ENCODE measurements at regions not wholly inside any gene's neighbourhood (a gene's known extent, or its start where the extent isn't known, plus 50 kb on each side); places are given as distances from the start of the nearest gene placed in this dataset.

DNA sequence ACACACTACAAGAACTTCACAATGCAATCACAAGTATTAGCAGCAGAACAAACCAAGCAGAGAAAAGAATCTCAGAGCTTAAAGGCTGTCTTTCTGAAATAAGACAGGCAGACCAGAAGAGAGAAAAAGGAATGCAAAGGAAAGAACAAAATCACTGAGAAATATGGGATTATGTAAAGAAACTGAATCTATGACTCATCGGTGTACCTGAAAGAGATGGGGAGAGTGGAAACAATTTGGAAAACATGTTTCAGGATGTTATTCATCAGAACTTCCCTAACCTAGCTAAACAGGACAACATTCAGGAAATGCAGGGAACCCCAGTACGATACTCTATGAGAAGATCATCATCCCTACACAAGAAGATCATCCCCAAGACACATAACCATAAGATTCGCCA lies 499.0 kb upstream of the CHAC2 start:
- no peaks in the 10 kb centered on the region for H3K9me3 ChIP-seq (ENCODE audit: control insufficient read depth, low read depth, low read length)
- TF ChIP-seq EZH2 (IDR thresholded peaks at IDR 0.05; ENCODE audit: low read length) (no peak), CTCF (optimal IDR thresholded peaks at IDR 0.05 in 1 of 3, IDR thresholded peaks at IDR 0.05 in 1 of 3, conservative IDR thresholded peaks at IDR 0.05 in 1 of 3; ENCODE audit: extremely low read depth in 1 of 3, insufficient read depth in 2 of 3, low read length in 3 of 3) (no peak)
- H3K27me3 ChIP-seq (ENCODE audit: control insufficient read depth, extremely low read depth, insufficient read depth, low read length), result no peaks in the 10 kb centered on the region
- dilution Hi-C loops (cut with MboI; ENCODE audit: extremely low pct_ligation_motif_present, low sequenced_read_pairs), result no loop called here
- FAIRE-seq, result peak; percentile 51
- H3K4me3 ChIP-seq (ENCODE audit: control insufficient read depth in 2 of 3, extremely low read depth in 1 of 3, insufficient read depth in 2 of 3, low read depth in 1 of 3, low read length in 3 of 3), result no peak overlapping the region
- no peak overlapping the region for H3K27ac ChIP-seq (ENCODE audit: control insufficient read depth, insufficient read depth, low read length)
- no peaks in the 10 kb centered on the region for H3K9me1 ChIP-seq (ENCODE audit: control insufficient read depth, extremely low read depth, insufficient read depth, low read length)
- H3K36me3 ChIP-seq (ENCODE audit: control insufficient read depth in 2 of 2, extremely low read depth in 1 of 2, insufficient read depth in 2 of 2, low read length in 2 of 2), result no peaks in the 10 kb centered on the region
- no peak for DNase-seq (ENCODE audit: low read depth, low spot score)
- no peaks in the 10 kb centered on the region for H3K79me2 ChIP-seq (ENCODE audit: control insufficient read depth, insufficient read depth, low read length)
- no peaks in the 10 kb centered on the region for H4K20me1 ChIP-seq (ENCODE audit: control insufficient read depth, extremely low read depth, insufficient read depth, low read length)
- no peak overlapping the region for H3K9ac ChIP-seq (ENCODE audit: control insufficient read depth, extremely low read depth, insufficient read depth, low read length)
- no peak overlapping the region for H3K4me2 ChIP-seq (ENCODE audit: control insufficient read depth, extremely low read depth, insufficient read depth, low read depth, low read length)
- no peaks in the 10 kb centered on the region for H3K4me1 ChIP-seq (ENCODE audit: control insufficient read depth, extremely low read depth, insufficient read depth, low read length)
- H2AFZ ChIP-seq (ENCODE audit: control insufficient read depth, low read length), result no peak overlapping the region

DNA sequence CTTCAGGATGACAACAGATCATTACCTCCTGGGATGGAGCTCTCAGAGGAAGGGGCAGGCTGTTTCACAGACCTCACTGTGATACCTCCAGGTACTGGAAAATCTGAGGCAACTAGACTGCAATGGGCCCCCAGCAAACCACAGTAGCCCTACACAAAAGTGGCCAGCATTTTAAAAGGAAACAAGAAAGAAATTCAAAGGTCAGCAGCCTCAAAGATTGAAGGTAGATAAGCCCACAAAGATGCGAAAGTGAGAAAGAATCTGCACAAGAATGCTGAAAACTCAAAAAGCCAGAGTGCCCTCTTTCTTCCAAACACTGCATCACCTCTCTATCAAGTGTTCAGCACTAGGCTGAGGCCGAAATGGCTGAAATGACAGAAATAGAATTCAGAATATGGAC lies 499.5 kb upstream of the CHAC2 start:
- Histone ChIP-seq H2AFZ (ENCODE audit: control insufficient read depth, low read length) (no peak overlapping the region), H3K4me3 (ENCODE audit: control insufficient read depth in 2 of 3, extremely low read depth in 1 of 3, insufficient read depth in 2 of 3, low read depth in 1 of 3, low read length in 3 of 3) (no peak overlapping the region), H3K27ac (ENCODE audit: control insufficient read depth, insufficient read depth, low read length) (no peak overlapping the region), H3K36me3 (ENCODE audit: control insufficient read depth in 2 of 2, extremely low read depth in 1 of 2, insufficient read depth in 2 of 2, low read length in 2 of 2) (no peaks in the 10 kb centered on the region), H3K4me2 (ENCODE audit: control insufficient read depth, extremely low read depth, insufficient read depth, low read depth, low read length) (no peak overlapping the region), H3K9me1 (ENCODE audit: control insufficient read depth, extremely low read depth, insufficient read depth, low read length) (no peaks in the 10 kb centered on the region), H3K9ac (ENCODE audit: control insufficient read depth, extremely low read depth, insufficient read depth, low read length) (no peak overlapping the region), H4K20me1 (ENCODE audit: control insufficient read depth, extremely low read depth, insufficient read depth, low read length) (no peaks in the 10 kb centered on the region), H3K79me2 (ENCODE audit: control insufficient read depth, insufficient read depth, low read length) (no peaks in the 10 kb centered on the region), H3K4me1 (ENCODE audit: control insufficient read depth, extremely low read depth, insufficient read depth, low read length) (no peaks in the 10 kb centered on the region), H3K9me3 (ENCODE audit: control insufficient read depth, low read depth, low read length) (no peaks in the 10 kb centered on the region), H3K27me3 (ENCODE audit: control insufficient read depth, extremely low read depth, insufficient read depth, low read length) (no peaks in the 10 kb centered on the region)
- TF ChIP-seq EZH2 (IDR thresholded peaks at IDR 0.05; ENCODE audit: low read length), result no peak
- TF ChIP-seq CTCF (optimal IDR thresholded peaks at IDR 0.05 in 1 of 3, IDR thresholded peaks at IDR 0.05 in 1 of 3, conservative IDR thresholded peaks at IDR 0.05 in 1 of 3; ENCODE audit: extremely low read depth in 1 of 3, insufficient read depth in 2 of 3, low read length in 3 of 3), result peak in 1 of 3 experiments; percentile 9
- dilution Hi-C loops (cut with MboI; ENCODE audit: extremely low pct_ligation_motif_present, low sequenced_read_pairs), result no loop called here
- FAIRE-seq (no peak), DNase-seq (ENCODE audit: low read depth, low spot score) (no peak)
